ENCODE measurements at regions not wholly inside any gene's neighbourhood (a gene's known extent, or its start where the extent isn't known, plus 50 kb on each side); places are given as distances from the start of the nearest gene placed in this dataset.

- TF ChIP-seq POLR2AphosphoS5 (IDR thresholded peaks at IDR 0.05; ENCODE audit: borderline replicate concordance, low read depth, low read length) (no peak), EZH2 (IDR thresholded peaks at IDR 0.05) (no peak)
Measured at GRCh38 chr6:113631666-113632065, 225.5 kb upstream of the MARCKS start.

Data from SK-N-MC (cell line).